Astrocyte (in vitro differentiated cells and primary cell): ENCODE measurements at regions not wholly inside any gene's neighbourhood (a gene's known extent, or its start where the extent isn't known, plus 50 kb on each side); places are given as distances from the start of the nearest gene placed in this dataset.

Source experiments
- CTCF ChIP-seq: IDR thresholded peaks from 2 replicates; pipeline ENCODE4 v1.5.1; 2011; ENCODE audit warnings: low read depth, mild to moderate bottlenecking, inconsistent platforms, low read length, moderate library complexity; ENCODE audit not compliant: insufficient read depth
- EZH2 ChIP-seq: IDR thresholded peaks from 2 replicates; pipeline ENCODE4 v1.6.1; 2012; ENCODE audit warnings: mild to moderate bottlenecking, low read length, inconsistent platforms; ENCODE audit not compliant: insufficient read depth

GRCh38 chr9:134501761-134502265 lies 139.8 kb upstream of the COL5A1 start:
- TF ChIP-seq CTCF: no peak
- TF ChIP-seq EZH2: no peak
